CD14-positive monocyte (primary cell): ENCODE measurements at regions not wholly inside any gene's neighbourhood (a gene's known extent, or its start where the extent isn't known, plus 50 kb on each side); places are given as distances from the start of the nearest gene placed in this dataset.

Experiments used
- DNase-seq, 3 donors: peaks; one replicate each; pipeline ENCODE4 v3.0.0-alpha.2; 2011 to 2022
- H2AFZ ChIP-seq: 2 replicates; pipeline ENCODE4 v1.6.0; 2012; ENCODE audit warnings: mild to moderate bottlenecking, low read depth, low read length, inconsistent platforms; ENCODE audit not compliant: insufficient read depth, poor library complexity, severe bottlenecking
- H3K27ac ChIP-seq, 2 donors: 1 replicate in 1 of 2; 2 replicates in 1 of 2; pipeline ENCODE4 v1.5.1; 2012 to 2013; ENCODE audit warnings: low read length in 2 of 2, control low read depth in 1 of 2, inconsistent platforms in 1 of 2, low read depth in 1 of 2, mild to moderate bottlenecking in 1 of 2
- H3K27me3 ChIP-seq, 2 donors: one replicate each; pipeline versions ENCODE4 v1.6.0 to v1.6.1; 2011 to 2013; ENCODE audit warnings: low read length in 2 of 2; ENCODE audit not compliant: control insufficient read depth in 2 of 2, insufficient read depth in 2 of 2
- H3K36me3 ChIP-seq, 2 donors: replicated peaks in 1 of 2; 1 replicate in 1 of 2; 2 replicates in 1 of 2; pipeline versions ENCODE4 v1.5.1 to v1.6.1; 2012 to 2013; ENCODE audit warnings: low read length in 2 of 2, control low read depth in 1 of 2, inconsistent platforms in 1 of 2, mild to moderate bottlenecking in 1 of 2; ENCODE audit not compliant: insufficient read depth in 2 of 2, control insufficient read depth in 1 of 2
- H3K4me1 ChIP-seq, 2 donors: 1 replicate in 1 of 2; 2 replicates in 1 of 2; pipeline versions ENCODE4 v1.5.1 to v1.6.1; 2012 to 2013; ENCODE audit warnings: low read length in 2 of 2, control low read depth in 1 of 2, inconsistent platforms in 1 of 2, mild to moderate bottlenecking in 1 of 2, moderate library complexity in 1 of 2; ENCODE audit not compliant: insufficient read depth in 2 of 2, control insufficient read depth in 1 of 2
- H3K4me2 ChIP-seq: replicated peaks from 2 replicates; pipeline ENCODE3; 2012; ENCODE audit warnings: low read length, moderate library complexity, mild to moderate bottlenecking; ENCODE audit not compliant: poor library complexity, severe bottlenecking; ENCODE audit errors: extremely low read depth
- H3K4me3 ChIP-seq, 3 experiments: fragments of 200-600 bp in 1 of 3; sonication (generic) in 1 of 3; replicated peaks in 1 of 3; 1 replicate in 2 of 3; 2 replicates in 1 of 3; pipeline ENCODE4 v1.5.1; 2011 to 2013; ENCODE audit warnings: low read length in 3 of 3, mild to moderate bottlenecking in 3 of 3, control low read depth in 2 of 3, low read depth in 2 of 3, inconsistent platforms in 1 of 3, moderate library complexity in 1 of 3
- H3K79me2 ChIP-seq: 2 replicates; pipeline ENCODE4 v1.6.0; 2012; ENCODE audit warnings: mild to moderate bottlenecking, control low read depth, inconsistent platforms, low read length, moderate library complexity; ENCODE audit not compliant: insufficient read depth
- H3K9ac ChIP-seq: 2 replicates; pipeline ENCODE4 v1.6.0; 2017; ENCODE audit warnings: low read length, mild to moderate bottlenecking; ENCODE audit not compliant: insufficient read depth, poor library complexity, severe bottlenecking
- H3K9me3 ChIP-seq, 2 donors: replicated peaks in 1 of 2; 1 replicate in 1 of 2; 2 replicates in 1 of 2; pipeline versions ENCODE4 v1.5.1 to v1.6.1; 2012 to 2013; ENCODE audit warnings: low read length in 2 of 2, control low read depth in 1 of 2; ENCODE audit not compliant: control insufficient read depth in 1 of 2, insufficient read depth in 1 of 2
- H4K20me1 ChIP-seq: 2 replicates; pipeline ENCODE4 v1.6.0; 2012; ENCODE audit warnings: mild to moderate bottlenecking, low read length, control low read depth, moderate library complexity; ENCODE audit not compliant: insufficient read depth
- H3K27ac Mint-ChIP-seq, 7 donors: one replicate each; pipeline ENCODE4 v1.8.0; 2020; ENCODE audit warnings: mild to moderate bottlenecking in 7 of 7, mixed read lengths in 7 of 7, moderate library complexity in 6 of 7, inconsistent platforms in 2 of 7
- H3K27me3 Mint-ChIP-seq, 3 donors: one replicate each; pipeline ENCODE4 v1.8.0; 2021 to 2022; ENCODE audit warnings: low read depth in 3 of 3, mild to moderate bottlenecking in 3 of 3, mixed read lengths in 3 of 3, moderate library complexity in 3 of 3, inconsistent platforms in 1 of 3
- H3K36me3 Mint-ChIP-seq, 2 donors: one replicate each; pipeline ENCODE4 v1.8.0; 2020; ENCODE audit warnings: mixed read lengths in 2 of 2, inconsistent platforms in 1 of 2, mild to moderate bottlenecking in 1 of 2
- H3K4me1 Mint-ChIP-seq: one replicate; pipeline ENCODE4 v1.8.0; 2020; ENCODE audit warnings: mild to moderate bottlenecking, mixed read lengths
- H3K4me3 Mint-ChIP-seq, 2 donors: one replicate each; pipeline ENCODE4 v1.8.0; 2020; ENCODE audit warnings: mild to moderate bottlenecking in 2 of 2, mixed read lengths in 2 of 2, moderate library complexity in 1 of 2
- H3K9me3 Mint-ChIP-seq, 7 donors: one replicate each; pipeline ENCODE4 v1.8.0; 2020 to 2022; ENCODE audit warnings: mixed read lengths in 7 of 7, mild to moderate bottlenecking in 6 of 7, moderate library complexity in 6 of 7, inconsistent platforms in 2 of 7
- WGBS: methylation state at CpG from one replicate; pipeline ENCODE4 v1.1.5; 2013; ENCODE audit warnings: missing lambda C conversion rate; ENCODE audit not compliant: insufficient coverage; 5-methylcytosine and 5-hydroxymethylcytosine counted together
- intact Hi-C, 2 donors: fragments of 100-400 bp; cut with micrococcal nuclease; formaldehyde crosslinking; loops; one replicate each; pipeline versions ENCODE4 v1.15.0 to v1.15.1; 2023
- TF ChIP-seq, protein P1 (sequence below): fragments of 200-600 bp; IDR thresholded peaks from one replicate; pipeline ENCODE4 v1.8.0; 2022; ENCODE audit warnings: antibody characterized with exemption, mild to moderate bottlenecking

DNA sequence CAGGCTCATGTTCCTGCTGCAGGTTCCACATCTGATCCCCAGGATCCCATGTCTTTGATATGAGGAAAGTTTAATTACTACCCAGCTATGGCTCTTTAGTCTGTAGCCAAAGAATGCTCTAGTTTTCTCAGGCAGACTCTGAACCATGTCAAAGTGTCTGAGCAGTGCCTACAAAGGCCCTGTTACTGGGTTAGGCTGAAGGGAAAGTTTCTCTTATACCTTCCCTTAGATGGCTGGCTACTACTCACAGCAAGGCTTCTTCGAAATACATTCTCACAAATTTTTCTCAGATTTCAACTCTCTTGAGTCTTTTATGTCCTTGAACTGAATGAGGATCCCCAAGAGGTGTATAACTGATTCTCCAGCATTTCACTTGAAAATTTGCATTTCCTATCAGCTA lies 102.4 kb downstream of the NR1D2 start:
- WGBS, result no CpG with 5 or more reads among the region's 1 CpG
- DNase-seq, result no peak
- H4K20me1 ChIP-seq, result no peaks in the 10 kb centered on the region
- Mint-ChIP-seq H3K4me3 (no peak overlapping the region), H3K27ac (no peak overlapping the region), H3K27me3 (peaks cover 0 to 2% (median 0%) of the 10 kb centered on the region in 3 donors), H3K9me3 (peaks cover 0 to 5% (median 2%) of the 10 kb centered on the region in 7 donors), H3K4me1 (peaks cover 5% of the 10 kb centered on the region), H3K36me3 (no peaks in the 10 kb centered on the region)
- H3K4me2 ChIP-seq, result no peak overlapping the region
- H3K27ac ChIP-seq, result no peak overlapping the region
- H3K4me1 ChIP-seq, result peaks cover 3 to 8% of the 10 kb centered on the region in 2 donors
- no peaks in the 10 kb centered on the region for H3K9me3 ChIP-seq
- no peaks in the 10 kb centered on the region for H3K36me3 ChIP-seq
- TF ChIP-seq, protein P1, sequence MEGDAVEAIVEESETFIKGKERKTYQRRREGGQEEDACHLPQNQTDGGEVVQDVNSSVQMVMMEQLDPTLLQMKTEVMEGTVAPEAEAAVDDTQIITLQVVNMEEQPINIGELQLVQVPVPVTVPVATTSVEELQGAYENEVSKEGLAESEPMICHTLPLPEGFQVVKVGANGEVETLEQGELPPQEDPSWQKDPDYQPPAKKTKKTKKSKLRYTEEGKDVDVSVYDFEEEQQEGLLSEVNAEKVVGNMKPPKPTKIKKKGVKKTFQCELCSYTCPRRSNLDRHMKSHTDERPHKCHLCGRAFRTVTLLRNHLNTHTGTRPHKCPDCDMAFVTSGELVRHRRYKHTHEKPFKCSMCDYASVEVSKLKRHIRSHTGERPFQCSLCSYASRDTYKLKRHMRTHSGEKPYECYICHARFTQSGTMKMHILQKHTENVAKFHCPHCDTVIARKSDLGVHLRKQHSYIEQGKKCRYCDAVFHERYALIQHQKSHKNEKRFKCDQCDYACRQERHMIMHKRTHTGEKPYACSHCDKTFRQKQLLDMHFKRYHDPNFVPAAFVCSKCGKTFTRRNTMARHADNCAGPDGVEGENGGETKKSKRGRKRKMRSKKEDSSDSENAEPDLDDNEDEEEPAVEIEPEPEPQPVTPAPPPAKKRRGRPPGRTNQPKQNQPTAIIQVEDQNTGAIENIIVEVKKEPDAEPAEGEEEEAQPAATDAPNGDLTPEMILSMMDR, result no peak
- no peak overlapping the region for H3K9ac ChIP-seq
- H3K27me3 ChIP-seq, result no peaks in the 10 kb centered on the region
- intact Hi-C loops, result no loop called here
- no peak overlapping the region for H3K4me3 ChIP-seq
- no peaks in the 10 kb centered on the region for H3K79me2 ChIP-seq
- no peak overlapping the region for H2AFZ ChIP-seq

DNA sequence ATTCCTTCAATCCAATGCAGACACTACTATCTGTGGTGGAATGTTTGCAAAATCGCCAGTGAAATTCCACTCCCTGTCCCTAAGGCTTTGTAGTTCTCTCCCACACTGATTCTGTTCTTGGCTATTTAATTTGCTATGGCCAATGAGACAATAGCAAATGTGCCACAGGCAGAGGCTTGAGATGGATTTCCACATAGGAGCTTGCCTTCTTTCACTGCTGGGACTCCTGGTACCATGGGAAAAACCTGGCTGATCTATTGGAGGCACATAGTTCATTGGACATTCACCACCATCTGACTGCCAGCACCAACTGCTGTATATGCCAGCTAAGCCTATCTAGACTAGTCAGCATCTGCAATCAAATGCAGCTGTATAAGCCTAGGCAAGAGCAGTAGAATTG lies 103.8 kb downstream of the NR1D2 start:
- H3K27me3 ChIP-seq, result no peaks in the 10 kb centered on the region
- H3K27ac ChIP-seq, result no peak overlapping the region
- H3K4me1 Mint-ChIP-seq, result peaks cover 5% of the 10 kb centered on the region
- H3K79me2 ChIP-seq, result no peaks in the 10 kb centered on the region
- no peak for DNase-seq
- H3K36me3 Mint-ChIP-seq, result no peaks in the 10 kb centered on the region
- no peak overlapping the region for H3K9ac ChIP-seq
- H3K36me3 ChIP-seq, result no peaks in the 10 kb centered on the region
- TF ChIP-seq, protein P1, result no peak
- peaks cover 0 to 2% (median 0%) of the 10 kb centered on the region in 3 donors for H3K27me3 Mint-ChIP-seq
- H3K4me1 ChIP-seq, result peaks cover 3 to 8% of the 10 kb centered on the region in 2 donors
- intact Hi-C loops, result no loop called here
- H3K4me3 ChIP-seq, result no peak overlapping the region
- H3K27ac Mint-ChIP-seq, result no peak overlapping the region
- no peak overlapping the region for H3K4me3 Mint-ChIP-seq
- no peak overlapping the region for H2AFZ ChIP-seq
- no peaks in the 10 kb centered on the region for H3K9me3 ChIP-seq
- H3K9me3 Mint-ChIP-seq, result peaks cover 0 to 5% (median 2%) of the 10 kb centered on the region in 7 donors
- no peak overlapping the region for H3K4me2 ChIP-seq
- no peaks in the 10 kb centered on the region for H4K20me1 ChIP-seq
- WGBS, result no CpG with 5 or more reads among the region's 1 CpG
